EH (cell line): ENCODE measurements at regions not wholly inside any gene's neighbourhood (a gene's known extent, or its start where the extent isn't known, plus 50 kb on each side); places are given as distances from the start of the nearest gene placed in this dataset.

Experiments used
- DNase-seq: peaks from one replicate; pipeline ENCODE4 v3.0.0-alpha.2; 2015; ENCODE audit warnings: low read depth

DNA sequence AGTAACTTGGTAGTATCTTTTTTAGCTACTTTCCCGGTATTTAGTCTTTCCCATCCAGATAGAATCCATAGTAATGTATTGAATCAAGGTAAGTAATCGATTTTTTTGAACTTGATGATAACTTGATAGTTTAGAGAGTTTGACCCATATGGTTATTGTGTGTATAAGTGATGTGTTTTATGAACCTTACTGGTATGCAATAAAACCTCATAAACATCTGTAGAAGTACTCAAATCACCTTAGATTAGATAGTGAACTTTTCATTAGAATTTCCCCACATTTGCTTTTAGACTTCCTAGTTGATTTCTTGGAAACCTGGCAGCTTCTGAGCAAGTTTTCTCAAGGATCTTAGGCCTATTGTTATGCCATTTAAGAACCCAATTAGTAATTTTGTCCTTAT is 80.8 kb upstream of the PDE5A start:
- no peak for DNase-seq

DNA sequence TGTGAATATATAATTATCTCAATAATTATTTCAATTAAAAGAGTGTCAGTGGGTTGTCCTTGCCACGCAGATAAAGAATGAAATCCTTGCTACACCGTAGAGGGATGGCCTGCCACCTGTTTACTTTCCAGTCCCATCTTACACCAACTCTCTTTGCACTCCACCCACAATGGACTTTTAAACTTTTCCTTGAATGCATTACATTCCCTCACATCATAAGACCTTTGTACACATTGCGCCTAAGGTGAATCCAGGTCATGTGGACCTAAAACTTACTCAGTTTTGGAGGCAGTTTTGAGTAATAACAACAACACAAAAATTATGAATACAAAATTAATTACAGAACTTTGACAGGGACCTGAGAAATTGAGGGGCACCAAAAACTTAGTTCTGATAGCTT is 78.7 kb upstream of the PDE5A start:
- DNase-seq, result no peak

DNA sequence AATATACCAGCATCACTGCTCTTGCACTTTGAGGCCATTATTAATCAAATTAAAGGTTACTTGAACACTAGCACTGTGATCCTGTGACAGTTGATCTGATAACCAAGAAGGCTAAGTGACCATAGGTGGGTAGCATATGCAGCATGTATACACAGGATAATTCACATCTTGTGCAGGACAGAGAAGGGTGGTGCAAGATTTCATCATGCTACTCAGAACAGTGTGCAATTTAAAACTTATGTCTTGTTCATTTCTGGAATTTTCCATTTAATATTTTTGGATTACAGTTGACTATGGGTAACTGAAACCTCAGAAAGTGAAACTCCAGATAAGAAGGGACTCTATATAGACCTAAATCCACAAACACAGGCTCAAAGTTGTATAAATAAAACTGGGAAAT is 78.2 kb upstream of the PDE5A start:
- no peak for DNase-seq

DNA sequence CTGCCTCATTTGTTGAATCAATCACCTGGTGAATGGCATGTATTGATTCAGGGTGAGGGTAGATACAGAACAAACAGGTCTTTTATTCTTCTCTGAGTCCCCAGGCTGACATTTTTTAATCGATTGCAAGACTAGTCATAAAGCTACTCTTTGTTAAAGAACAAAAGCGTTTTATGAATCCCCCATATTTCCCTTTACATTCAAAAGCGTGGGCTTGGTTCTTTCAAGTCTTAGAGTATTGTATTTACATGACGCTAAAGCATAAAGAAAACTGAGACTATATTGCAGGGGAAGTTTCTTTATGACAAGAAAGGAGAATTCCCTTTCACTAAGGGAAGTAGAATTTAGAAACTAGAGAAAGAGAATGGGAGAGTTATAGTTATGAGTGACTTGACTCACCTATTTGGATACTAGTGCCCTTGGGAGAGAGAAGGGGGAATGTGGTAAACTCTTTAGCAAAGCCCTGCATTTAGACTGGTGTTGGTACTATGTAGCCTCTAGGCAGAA is 69.3 kb upstream of the PDE5A start:
- no peak for DNase-seq

DNA sequence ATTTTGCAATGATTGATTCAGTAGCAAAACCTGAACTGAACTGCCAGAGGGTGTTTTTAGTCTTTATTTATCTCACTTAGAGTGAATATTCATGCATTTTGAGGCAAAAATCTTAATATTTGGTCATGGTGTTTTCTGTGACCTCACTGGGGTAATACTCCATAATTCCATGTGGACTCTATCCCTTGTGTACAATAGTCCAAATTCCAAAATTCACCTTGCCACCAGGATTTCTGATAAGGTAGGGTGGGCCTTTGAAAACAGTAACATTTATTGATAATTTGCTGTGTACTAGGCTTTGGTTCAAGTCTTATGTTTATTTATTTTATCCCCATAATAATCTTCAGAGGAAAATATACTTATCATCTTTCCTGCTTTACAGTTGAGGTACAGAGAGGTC is 68.4 kb upstream of the PDE5A start:
- DNase-seq, result no peak

DNA sequence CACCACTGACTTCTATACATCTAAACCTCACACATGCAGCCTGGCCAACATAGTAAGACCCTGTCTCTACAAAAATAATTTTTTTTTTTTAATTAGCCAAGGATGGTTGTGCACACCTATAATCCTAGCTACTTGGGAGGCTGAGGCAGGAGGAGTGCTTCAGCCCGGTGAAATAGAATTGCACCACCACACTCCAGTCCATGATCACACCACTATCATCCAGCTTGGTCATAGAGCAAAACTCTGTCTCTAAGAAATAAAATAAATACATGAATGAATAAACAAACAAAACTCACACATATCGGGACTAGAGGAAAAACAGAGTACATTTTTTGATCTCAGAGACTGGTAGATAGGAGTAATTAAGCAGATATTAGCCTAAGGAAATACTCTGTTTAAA is 66.6 kb upstream of the PDE5A start:
- DNase-seq, result no peak

DNA sequence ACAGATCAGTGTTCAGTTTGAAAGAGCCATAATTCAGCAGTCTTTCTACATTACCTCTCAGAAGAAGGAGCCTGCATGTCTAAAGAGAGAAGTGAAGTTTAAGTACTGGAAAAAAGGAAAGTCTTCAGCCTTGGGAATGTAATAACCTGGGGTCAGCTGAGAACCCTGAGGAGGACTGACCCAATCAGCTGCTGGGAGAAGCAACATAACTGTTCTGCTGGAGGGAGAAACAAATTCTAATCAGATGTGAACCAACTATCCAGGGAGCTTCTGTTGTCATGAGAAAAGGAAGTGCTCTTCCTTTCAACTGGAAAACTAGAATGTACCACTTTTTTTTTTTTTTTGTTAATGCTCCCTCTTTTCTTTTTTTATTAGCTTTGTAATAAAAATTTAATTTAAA is 64.5 kb upstream of the PDE5A start:
- peak; percentile 47 for DNase-seq

DNA sequence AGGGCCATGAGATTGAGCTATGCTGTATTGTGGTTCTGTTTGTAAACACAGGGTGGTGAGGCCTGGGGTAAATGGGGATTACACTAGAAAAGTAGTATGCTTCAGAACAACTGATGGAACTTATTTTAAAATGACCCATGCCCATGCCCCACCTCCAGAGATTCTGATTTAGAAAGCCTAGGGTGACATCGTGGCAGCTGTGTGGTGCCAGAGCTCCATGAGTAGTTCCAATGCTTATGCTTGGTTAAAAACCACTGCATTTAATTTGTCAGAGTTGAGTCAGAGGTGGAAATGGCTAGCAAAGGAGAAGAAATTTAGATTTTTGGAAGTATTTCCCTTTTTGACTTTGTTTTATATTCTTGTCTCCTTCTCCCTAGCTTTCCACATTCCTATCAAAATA is 63.4 kb upstream of the PDE5A start:
- DNase-seq, result peak; percentile 61

DNA sequence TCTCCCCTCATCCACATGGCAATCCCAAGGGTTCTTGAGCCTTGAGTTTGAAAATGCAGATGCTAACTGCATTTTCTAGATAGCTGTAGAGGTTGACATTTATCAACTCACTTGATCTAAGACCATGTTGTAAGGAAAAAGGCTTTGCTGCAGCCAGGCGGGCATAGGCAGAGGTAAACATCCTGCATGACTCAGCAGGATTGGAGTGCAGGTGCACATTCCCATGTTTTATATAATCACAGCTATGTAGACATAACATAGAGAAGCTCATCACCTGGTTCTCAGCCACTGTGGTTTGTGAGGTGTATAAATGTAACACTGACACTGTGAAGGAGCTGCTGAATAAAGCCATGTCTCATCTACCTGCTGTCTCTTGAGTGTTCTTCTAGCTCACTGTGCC is 62.3 kb upstream of the PDE5A start:
- no peak for DNase-seq

DNA sequence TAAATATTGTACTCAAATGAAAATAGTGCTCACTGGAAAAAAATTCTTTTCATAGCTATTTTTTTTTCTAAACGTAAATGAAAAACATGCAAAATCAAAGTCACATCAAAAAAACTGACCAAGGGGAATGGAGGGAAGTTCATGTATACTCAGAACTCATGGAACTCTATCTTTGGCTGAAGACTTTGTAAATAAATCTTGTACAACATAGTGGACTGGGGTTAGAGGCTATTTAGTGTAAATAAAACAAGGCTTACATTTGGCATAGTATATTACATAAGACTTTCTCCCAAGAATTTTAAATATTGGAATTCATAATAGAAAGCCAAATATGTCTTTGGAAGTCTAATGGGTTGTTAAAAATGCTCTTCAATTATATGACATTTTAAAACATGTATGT is 59.8 kb upstream of the PDE5A start:
- no peak for DNase-seq

DNA sequence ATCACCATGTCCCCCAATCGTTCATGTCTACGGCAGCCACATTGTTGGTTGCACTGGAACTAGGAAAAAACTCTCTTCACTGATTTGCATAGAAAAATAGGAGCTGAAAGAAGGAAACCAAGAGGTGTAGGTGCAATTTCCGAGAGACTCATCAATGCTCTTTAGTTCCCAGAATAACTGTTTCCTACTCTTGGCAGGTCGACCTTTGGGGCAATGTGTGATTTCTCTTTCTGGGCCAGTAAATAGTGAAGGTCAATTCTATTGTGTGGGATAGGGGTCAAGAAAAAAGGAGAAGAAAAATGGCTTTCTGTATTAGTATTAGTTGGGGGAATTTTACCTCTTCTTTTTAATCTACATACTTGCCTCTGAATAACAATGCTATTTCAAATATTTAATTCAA is 55.9 kb upstream of the PDE5A start:
- DNase-seq, result no peak

DNA sequence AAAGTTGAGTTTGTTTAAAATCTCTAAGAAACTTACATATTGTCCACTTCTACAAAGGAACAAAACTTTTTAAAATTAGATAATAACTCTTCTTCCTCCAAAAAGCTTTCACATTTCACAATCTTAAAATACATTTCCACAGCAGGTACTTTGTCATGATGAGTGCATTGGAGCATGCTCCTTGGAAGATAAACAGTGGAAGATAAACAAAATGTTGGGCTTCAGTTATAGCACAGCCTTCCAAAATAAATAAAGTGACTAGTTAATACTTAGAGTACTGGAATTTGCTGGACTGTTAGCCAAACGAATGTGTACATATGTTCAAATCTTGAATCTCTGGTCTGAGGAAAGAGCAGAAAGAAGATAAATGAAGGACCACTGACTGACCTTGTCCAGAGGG is 54.9 kb upstream of the PDE5A start:
- peak; percentile 76 for DNase-seq

DNA sequence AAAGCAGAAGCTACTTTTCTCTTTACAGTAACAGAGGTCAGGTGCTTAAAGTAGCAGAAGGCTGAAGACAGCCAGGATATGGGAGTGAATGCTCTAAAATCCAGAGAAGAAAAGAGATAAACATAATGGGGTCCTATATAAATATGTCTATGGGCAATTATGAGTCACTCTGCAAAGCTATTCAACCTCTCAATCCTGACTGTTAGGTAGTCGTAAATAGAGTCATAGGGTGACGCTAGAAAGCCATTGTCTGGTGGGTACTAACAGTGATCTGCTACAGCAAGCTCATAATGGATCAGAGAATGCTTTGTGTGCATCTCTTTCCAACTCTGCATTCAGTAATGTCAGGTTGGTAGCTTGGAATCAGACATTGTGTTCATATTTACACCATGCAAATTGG is 53.5 kb upstream of the PDE5A start:
- DNase-seq, result no peak

DNA sequence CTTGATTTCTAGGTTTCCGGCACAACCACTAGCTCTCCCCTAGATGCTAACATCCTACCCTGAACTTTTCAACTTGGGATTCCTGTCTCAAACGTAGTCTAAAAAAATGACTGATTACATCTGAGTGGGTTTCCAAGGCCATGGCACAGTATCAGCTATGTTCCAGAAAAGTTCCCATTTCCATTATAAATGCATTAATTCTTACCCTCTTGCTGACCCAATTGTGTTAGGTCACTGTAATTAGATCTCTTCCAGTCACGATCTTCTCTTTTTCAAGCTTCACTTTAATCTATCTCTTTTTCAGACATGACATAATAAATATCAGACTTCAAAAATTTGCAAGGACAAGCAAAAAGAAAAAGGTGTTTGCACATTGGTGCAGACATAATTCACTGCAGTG is 50.6 kb upstream of the PDE5A start:
- peak; percentile 6 for DNase-seq

DNA sequence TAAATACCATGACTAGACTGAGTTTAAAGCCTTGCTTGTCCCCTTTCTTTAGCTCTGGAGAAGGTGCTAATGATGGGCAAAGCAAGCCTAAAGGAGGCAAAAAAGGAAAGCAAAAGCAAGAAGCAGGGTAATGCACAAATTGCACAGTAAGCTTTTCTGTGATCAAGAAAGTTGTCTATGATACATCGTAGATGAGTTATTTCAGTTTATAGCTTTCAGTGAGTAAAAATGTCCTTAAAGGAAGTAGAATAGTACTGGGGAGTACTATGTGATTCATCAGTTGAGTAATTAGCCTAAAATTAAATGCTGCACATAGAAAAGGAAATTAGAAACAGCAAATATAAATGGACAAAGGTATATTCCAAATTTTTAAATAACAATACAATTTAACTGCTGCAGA is 50.2 kb upstream of the PDE5A start:
- peak; percentile 52 for DNase-seq
